ENCODE measurements at regions not wholly inside any gene's neighbourhood (a gene's known extent, or its start where the extent isn't known, plus 50 kb on each side); places are given as distances from the start of the nearest gene placed in this dataset.

DNA sequence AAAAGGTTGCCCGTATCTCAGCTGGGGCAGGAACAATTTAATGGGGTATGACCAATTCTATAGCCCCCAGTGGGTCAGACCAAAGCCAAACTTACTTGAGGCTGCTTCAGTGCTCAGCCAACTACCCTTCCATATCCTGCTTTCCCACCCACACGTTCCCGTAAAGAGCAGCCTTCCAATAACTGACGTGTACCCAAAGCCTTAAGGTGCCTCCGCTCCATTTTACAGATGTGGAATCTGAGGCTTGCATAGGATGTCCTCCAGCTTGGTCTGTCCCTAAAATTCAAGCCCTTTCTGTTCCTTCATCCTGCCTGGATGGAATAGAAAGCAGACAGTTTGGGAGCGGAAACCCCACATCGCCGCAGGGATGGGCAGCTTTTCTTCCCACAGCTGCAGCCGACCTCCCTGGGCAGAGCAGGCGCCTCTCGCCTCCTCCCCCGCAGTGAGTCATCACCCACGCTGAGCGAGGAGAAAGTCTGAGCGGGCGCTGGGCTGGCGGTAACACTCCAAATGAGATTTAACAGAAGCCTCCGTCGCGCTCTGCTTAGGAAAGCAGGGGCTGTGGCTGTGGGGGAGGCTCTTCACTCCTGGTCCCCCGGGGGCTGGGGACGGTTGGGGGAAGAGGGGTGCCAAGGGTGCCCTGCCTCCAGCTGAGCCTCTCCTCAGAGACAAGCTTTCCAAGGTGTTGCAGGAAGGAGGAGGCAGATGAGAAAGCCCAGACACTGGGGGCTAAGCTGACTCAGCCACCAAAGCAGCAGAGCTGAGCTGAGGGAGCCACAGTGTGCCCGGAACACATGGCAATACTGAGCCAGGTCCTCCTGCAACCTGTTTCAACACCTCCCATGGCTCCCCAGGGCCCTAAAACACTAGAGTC, 57.8 kb upstream of the HRH1 start:
- no peak overlapping the region for H2AFZ ChIP-seq (ENCODE audit: control insufficient read depth, low read depth, low read length)
- ChIA-PET CTCF (interaction anchor here (0.6 kb wide), 1 partner anchor 194 kb away, joined by 3 read pairs; no protein-coding TSS in a partner anchor), SMC1A (ENCODE audit: uncharacterized antibody, unreplicated experiment) (no interaction called here), RAD21 (ENCODE audit: unreplicated experiment) (no interaction called here), POLR2A (no interaction called here)
- in situ Hi-C loops (cut with MboI) (no loop called here), intact Hi-C loops (cut with micrococcal nuclease; ENCODE audit: unreplicated experiment) (no loop called here)
- no peak overlapping the region for H3K4me2 ChIP-seq (ENCODE audit: control insufficient read depth, insufficient read depth)
- H3K27ac ChIP-seq (ENCODE audit: control insufficient read depth, insufficient read depth): no peak overlapping the region
- H3K9me3 ChIP-seq (replicated peaks; ENCODE audit: control insufficient read depth, insufficient read depth, low read length): no peaks in the 10 kb centered on the region
- no peak overlapping the region for H3K4me3 ChIP-seq
- 0 out of 3 replicates have a peak, but pooled peaks of 1 of the 2 experiments have one; percentile 7 for TF ChIP-seq EGR1 (IDR thresholded peaks at IDR 0.05; ENCODE audit: borderline replicate concordance in 1 of 2, low read depth in 2 of 2, low read length in 2 of 2)
- TF ChIP-seq EP300 (IDR thresholded peaks at IDR 0.05; ENCODE audit: borderline replicate concordance in 1 of 2, control insufficient read depth in 1 of 2, low read depth in 2 of 2, low read length in 2 of 2): no peak
- FAIRE-seq: no peak
- no TSS peak for BruUV-seq (replicated peaks)
- H4K20me1 ChIP-seq (ENCODE audit: control insufficient read depth, insufficient read depth): no peaks in the 10 kb centered on the region
- H3K27me3 ChIP-seq (replicated peaks in 1 of 2; ENCODE audit: control insufficient read depth in 2 of 2, insufficient read depth in 2 of 2, low read length in 1 of 2): no peaks in the 10 kb centered on the region; a peak in 1 of 4 replicates
- H3K4me1 ChIP-seq (ENCODE audit: control insufficient read depth, insufficient read depth, low read length): no peaks in the 10 kb centered on the region
- WGBS (ENCODE audit: insufficient coverage, insufficient replicate concordance, low lambda C conversion rate, missing lambda C conversion rate): 3% methylated on average over 21 of the region's 23 CpGs
- no peaks in the 10 kb centered on the region for H3K79me2 ChIP-seq (ENCODE audit: control insufficient read depth, insufficient read depth, low read length)
- H3K9ac ChIP-seq (ENCODE audit: control insufficient read depth, insufficient read depth, low read length): no peak overlapping the region
- peak; percentile 48; the same call in 2 of the 3 replicates for ATAC-seq
- DNase-seq (ENCODE audit: low read depth, low spot score): no peak
- H3K36me3 ChIP-seq (ENCODE audit: control insufficient read depth in 2 of 2, insufficient read depth in 2 of 2, low read length in 1 of 2): no peaks in the 10 kb centered on the region

DNA sequence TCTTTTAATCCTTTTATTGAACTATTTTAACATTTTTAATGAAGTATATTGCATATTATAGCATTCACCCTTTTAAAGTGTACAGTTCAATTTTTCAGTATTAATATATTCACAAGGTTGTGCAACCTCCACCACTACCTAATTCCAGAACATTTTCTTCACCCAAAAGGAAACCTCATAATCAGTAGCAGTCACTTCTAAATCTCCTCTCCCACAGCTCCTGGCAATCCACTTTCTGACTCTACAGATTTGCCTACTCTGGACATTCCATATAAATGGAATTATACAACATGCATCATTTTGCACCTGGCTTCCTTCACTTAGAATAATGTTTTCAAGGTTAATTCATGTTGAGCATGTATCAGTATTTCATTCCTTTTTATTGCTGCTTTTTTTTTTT, 55.0 kb upstream of the HRH1 start:
- DNase-seq (ENCODE audit: low read depth, low spot score): no peak
- RAD21 ChIA-PET (ENCODE audit: unreplicated experiment): no interaction called here
- Histone ChIP-seq H3K4me1 (ENCODE audit: control insufficient read depth, insufficient read depth, low read length) (no peaks in the 10 kb centered on the region), H3K27ac (ENCODE audit: control insufficient read depth, insufficient read depth) (no peak overlapping the region), H3K79me2 (ENCODE audit: control insufficient read depth, insufficient read depth, low read length) (no peaks in the 10 kb centered on the region), H3K36me3 (ENCODE audit: control insufficient read depth in 2 of 2, insufficient read depth in 2 of 2, low read length in 1 of 2) (no peaks in the 10 kb centered on the region), H3K9ac (ENCODE audit: control insufficient read depth, insufficient read depth, low read length) (no peak overlapping the region), H3K4me2 (ENCODE audit: control insufficient read depth, insufficient read depth) (no peak overlapping the region), H4K20me1 (ENCODE audit: control insufficient read depth, insufficient read depth) (no peaks in the 10 kb centered on the region), H3K9me3 (replicated peaks; ENCODE audit: control insufficient read depth, insufficient read depth, low read length) (no peaks in the 10 kb centered on the region), H3K27me3 (replicated peaks in 1 of 2; ENCODE audit: control insufficient read depth in 2 of 2, insufficient read depth in 2 of 2, low read length in 1 of 2) (no peaks in the 10 kb centered on the region; a peak in 1 of 4 replicates), H2AFZ (ENCODE audit: control insufficient read depth, low read depth, low read length) (no peak overlapping the region), H3K4me3 (no peak overlapping the region)
- ATAC-seq: no peak
- no peak for TF ChIP-seq CEBPB (IDR thresholded peaks at IDR 0.05; ENCODE audit: borderline replicate concordance in 1 of 2, low read depth in 2 of 2, low read length in 2 of 2)
- no peak for TF ChIP-seq HDAC2 (IDR thresholded peaks at IDR 0.05)
- TF ChIP-seq KAT2A (conservative IDR thresholded peaks at IDR 0.05; ENCODE audit: control insufficient read depth, low read depth, low read length): no peak
- no peak for TF ChIP-seq CHD1 (IDR thresholded peaks at IDR 0.05; ENCODE audit: low read depth, low read length)
- TF ChIP-seq RAD21 (IDR thresholded peaks at IDR 0.05; ENCODE audit: insufficient read depth, low read depth, low read length): no peak
- no peak for TF ChIP-seq DPF2 (IDR thresholded peaks at IDR 0.05)
- TF ChIP-seq NR2F1 (conservative IDR thresholded peaks at IDR 0.05): no peak
- TF ChIP-seq PAX8 (IDR thresholded peaks at IDR 0.05): no peak
- TF ChIP-seq TARDBP (IDR thresholded peaks at IDR 0.05; ENCODE audit: borderline replicate concordance): no peak
- TF ChIP-seq CHD4 (IDR thresholded peaks at IDR 0.05): no peak
- no peak for TF ChIP-seq RBBP5 (conservative IDR thresholded peaks at IDR 0.05)
- no peak for TF ChIP-seq GATAD2B (conservative IDR thresholded peaks at IDR 0.05; ENCODE audit: low read depth)
- TF ChIP-seq, protein P1, sequence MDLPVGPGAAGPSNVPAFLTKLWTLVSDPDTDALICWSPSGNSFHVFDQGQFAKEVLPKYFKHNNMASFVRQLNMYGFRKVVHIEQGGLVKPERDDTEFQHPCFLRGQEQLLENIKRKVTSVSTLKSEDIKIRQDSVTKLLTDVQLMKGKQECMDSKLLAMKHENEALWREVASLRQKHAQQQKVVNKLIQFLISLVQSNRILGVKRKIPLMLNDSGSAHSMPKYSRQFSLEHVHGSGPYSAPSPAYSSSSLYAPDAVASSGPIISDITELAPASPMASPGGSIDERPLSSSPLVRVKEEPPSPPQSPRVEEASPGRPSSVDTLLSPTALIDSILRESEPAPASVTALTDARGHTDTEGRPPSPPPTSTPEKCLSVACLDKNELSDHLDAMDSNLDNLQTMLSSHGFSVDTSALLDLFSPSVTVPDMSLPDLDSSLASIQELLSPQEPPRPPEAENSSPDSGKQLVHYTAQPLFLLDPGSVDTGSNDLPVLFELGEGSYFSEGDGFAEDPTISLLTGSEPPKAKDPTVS (IDR thresholded peaks at IDR 0.05; ENCODE audit: low read depth, low read length): no peak
- no peak for TF ChIP-seq TCF7 (IDR thresholded peaks at IDR 0.05; ENCODE audit: borderline replicate concordance)
- no peak for TF ChIP-seq EGR1 (IDR thresholded peaks at IDR 0.05; ENCODE audit: borderline replicate concordance in 1 of 2, low read depth in 2 of 2, low read length in 2 of 2)
- TF ChIP-seq NBN (IDR thresholded peaks at IDR 0.05): no peak
- SMC1A ChIA-PET (ENCODE audit: uncharacterized antibody, unreplicated experiment): no interaction called here
- no peak for FAIRE-seq
- in situ Hi-C loops (cut with MboI): no loop called here
- BruUV-seq (replicated peaks): no TSS peak
- CTCF ChIA-PET: interaction anchor here (0.6 to 1.0 kb wide), 2 partner anchors 236 to 237 kb away, joined by 3 read pairs; no protein-coding TSS in a partner anchor
- intact Hi-C loops (cut with micrococcal nuclease; ENCODE audit: unreplicated experiment): no loop called here
- POLR2A ChIA-PET: no interaction called here
